SK-N-SH (cell line): ENCODE measurements at regions not wholly inside any gene's neighbourhood (a gene's known extent, or its start where the extent isn't known, plus 50 kb on each side); places are given as distances from the start of the nearest gene placed in this dataset.
A peak's percentile ranks its signal among the peaks of the same experiment; 100 is the strongest.

Source experiments
- CTCF ChIA-PET: fragments of 300-600, 350-600 bp; formaldehyde crosslinking; extraction: SDS; loops from one replicate; lab custom pipeline; 2021; lab: Yijun Ruan, JAX
- POLR2A ChIA-PET: fragments of 350-600 bp; sonication (Branson Sonifier 250); formaldehyde crosslinking; extraction: SDS; loops from one replicate; lab custom pipeline; 2020; ENCODE audit warnings: antibody characterized with exemption, inconsistent platforms; lab: Yijun Ruan, JAX
- DNase-seq: peaks from one replicate; pipeline ENCODE4 v3.0.0; 2012
- H2AFZ ChIP-seq: fragments of 200-600 bp; sonication (generic); 2 replicates; pipeline ENCODE4 v1.8.1; 2016; ENCODE audit warnings: antibody characterized with exemption, mild to moderate bottlenecking, low read depth
- H3F3A ChIP-seq: fragments of 200-600 bp; sonication (generic); replicated peaks from 2 replicates; pipeline ENCODE3; 2016; ENCODE audit warnings: antibody characterized with exemption, mild to moderate bottlenecking; ENCODE audit not compliant: insufficient read depth
- H3K27ac ChIP-seq, 2 experiments: fragments of 200-500 bp in 1 of 2; fragments of 200-600 bp in 1 of 2; sonication (Bioruptor generic) in 1 of 2; sonication (generic), shearing (Covaris generic) in 1 of 2; 2 replicates each; pipeline versions ENCODE4 v1.5.1 to v1.6.1; 2014 to 2016; ENCODE audit warnings: low read depth in 2 of 2, inconsistent platforms in 1 of 2, low read length in 1 of 2, mild to moderate bottlenecking in 1 of 2, mixed read lengths in 1 of 2
- H3K27me3 ChIP-seq: fragments of 200-600 bp; sonication (generic), shearing (Covaris generic); 2 replicates; pipeline ENCODE4 v1.6.1; 2016; ENCODE audit warnings: mixed run types; ENCODE audit not compliant: insufficient read depth
- H3K36me3 ChIP-seq, 2 experiments: fragments of 200-500 bp in 1 of 2; fragments of 200-600 bp in 1 of 2; sonication (Bioruptor generic) in 1 of 2; sonication (generic) in 1 of 2; replicated peaks in 1 of 2; 2 replicates each; pipeline versions ENCODE3 to v1.5.1; 2014 to 2016; ENCODE audit warnings: low read length in 1 of 2, mild to moderate bottlenecking in 1 of 2; ENCODE audit not compliant: insufficient read depth in 2 of 2, control insufficient read depth in 1 of 2
- H3K4me1 ChIP-seq, 2 experiments: fragments of 200-500 bp in 1 of 2; fragments of 200-600 bp in 1 of 2; sonication (Bioruptor generic) in 1 of 2; sonication (generic), shearing (Covaris generic) in 1 of 2; 2 replicates each; pipeline versions ENCODE4 v1.5.1 to v1.6.1; 2014 to 2016; ENCODE audit warnings: low read depth in 1 of 2, low read length in 1 of 2, mixed run types in 1 of 2; ENCODE audit not compliant: insufficient read depth in 2 of 2, control insufficient read depth in 1 of 2
- H3K4me2 ChIP-seq: fragments of 200-600 bp; sonication (generic), shearing (Covaris generic); 2 replicates; pipeline ENCODE4 v1.6.1; 2017; ENCODE audit warnings: mixed run types
- H3K4me3 ChIP-seq, 2 experiments: fragments of 200-500 bp in 1 of 2; fragments of 200-600 bp in 1 of 2; sonication (Bioruptor generic) in 1 of 2; sonication (generic), shearing (Covaris generic) in 1 of 2; 2 replicates each; pipeline versions ENCODE4 v1.5.1 to v1.8.1; 2014 to 2016; ENCODE audit warnings: low read depth in 2 of 2, inconsistent platforms in 1 of 2, low read length in 1 of 2, mild to moderate bottlenecking in 1 of 2, mixed read lengths in 1 of 2, moderate library complexity in 1 of 2
- H3K79me2 ChIP-seq: fragments of 200-600 bp; sonication (generic); 2 replicates; pipeline ENCODE4 v1.8.1; 2017; ENCODE audit warnings: mild to moderate bottlenecking; ENCODE audit not compliant: insufficient read depth
- H3K9ac ChIP-seq: fragments of 200-600 bp; sonication (generic); 2 replicates; pipeline ENCODE4 v1.6.1; 2017; ENCODE audit warnings: mixed run types
- H3K9me2 ChIP-seq: fragments of 200-600 bp; sonication (generic); 2 replicates; pipeline ENCODE4 v1.6.1; 2017; ENCODE audit warnings: mixed run types
- H3K9me3 ChIP-seq: fragments of 200-600 bp; sonication (generic); 2 replicates; pipeline ENCODE4 v1.6.1; 2017; ENCODE audit warnings: mixed run types, mild to moderate bottlenecking, moderate library complexity
- H4K20me1 ChIP-seq: fragments of 200-600 bp; sonication (generic); 2 replicates; pipeline ENCODE4 v1.6.1; 2017; ENCODE audit warnings: mild to moderate bottlenecking, mixed run types; ENCODE audit not compliant: insufficient read depth
- CHD2 ChIP-seq: fragments of 150-350 bp; IDR thresholded peaks from 2 replicates; pipeline ENCODE4 v1.6.1; 2018; ENCODE audit warnings: low read length; ENCODE audit not compliant: partially characterized antibody
- CTCF ChIP-seq: fragments of 200-600 bp; sonication (generic); IDR thresholded peaks from 2 replicates; pipeline ENCODE4 v1.6.1; 2017; ENCODE audit warnings: antibody characterized with exemption, mild to moderate bottlenecking, moderate library complexity
- ELF1 ChIP-seq: IDR thresholded peaks from 2 replicates; pipeline ENCODE4 v1.4.0; 2012
- EP300 ChIP-seq, 2 experiments: IDR thresholded peaks; 2 replicates each; pipeline versions ENCODE4 v1.4.0 to v1.6.1; 2012; ENCODE audit warnings: borderline replicate concordance in 1 of 2, low read depth in 1 of 2, low read length in 1 of 2
- FOXJ3 ChIP-seq: sonication (generic); formaldehyde crosslinking; IDR thresholded peaks from 2 replicates; pipeline ENCODE4 v1.5.1; 2020; ENCODE audit warnings: mild to moderate bottlenecking, missing genetic modification reagents
- JUND ChIP-seq: IDR thresholded peaks from 2 replicates; pipeline ENCODE4 v1.4.0; 2012
- MAX ChIP-seq: IDR thresholded peaks from 2 replicates; pipeline ENCODE4 v1.4.0; 2012; ENCODE audit warnings: low read depth
- MEF2A ChIP-seq: IDR thresholded peaks from 2 replicates; pipeline ENCODE4 v1.4.0; 2012; ENCODE audit warnings: low read depth, borderline replicate concordance
- MXI1 ChIP-seq: IDR thresholded peaks from 2 replicates; pipeline ENCODE4 v1.6.1; 2012; ENCODE audit warnings: mild to moderate bottlenecking, low read depth, low read length, improper control_type of control experiment
- NRF1 ChIP-seq: IDR thresholded peaks from 2 replicates; pipeline ENCODE4 v1.6.1; 2012; ENCODE audit warnings: low read depth, mild to moderate bottlenecking, low read length
- POLR2AphosphoS5 ChIP-seq: IDR thresholded peaks from 2 replicates; pipeline ENCODE4 v1.6.1; 2012; ENCODE audit warnings: low read depth, low read length
- RAD21 ChIP-seq: IDR thresholded peaks from 2 replicates; pipeline ENCODE4 v1.6.1; 2012; ENCODE audit warnings: mild to moderate bottlenecking, low read length
- RCOR1 ChIP-seq: fragments of 150-350 bp; IDR thresholded peaks from 2 replicates; pipeline ENCODE4 v1.6.1; 2017; ENCODE audit warnings: antibody characterized with exemption, low read length
- REST ChIP-seq: IDR thresholded peaks from 2 replicates; pipeline ENCODE4 v1.6.1; 2012; ENCODE audit warnings: mild to moderate bottlenecking, low read depth, low read length, moderate library complexity
- RFX5 ChIP-seq: IDR thresholded peaks from 2 replicates; pipeline ENCODE4 v1.6.1; 2012; ENCODE audit warnings: mild to moderate bottlenecking, improper control_type of control experiment, low read length
- RXRA ChIP-seq: IDR thresholded peaks from 2 replicates; pipeline ENCODE4 v1.4.0; 2012; ENCODE audit warnings: low read depth, mild to moderate bottlenecking, borderline replicate concordance
- SMC3 ChIP-seq: IDR thresholded peaks from 2 replicates; pipeline ENCODE4 v1.6.1; 2012; ENCODE audit warnings: low read depth, low read length, improper control_type of control experiment
- TAF1 ChIP-seq: IDR thresholded peaks from 2 replicates; pipeline ENCODE4 v1.6.1; 2012; ENCODE audit warnings: low read depth, mild to moderate bottlenecking, low read length, moderate library complexity, borderline replicate concordance
- TCF12 ChIP-seq: IDR thresholded peaks from 2 replicates; pipeline ENCODE4 v1.4.0; 2012
- TEAD4 ChIP-seq: IDR thresholded peaks from 2 replicates; pipeline ENCODE4 v1.4.0; 2012; ENCODE audit warnings: mild to moderate bottlenecking, borderline replicate concordance; ENCODE audit not compliant: insufficient read depth
- WGBS: methylation state at CpG from one replicate; pipeline ENCODE4 v1.1.6; 2017; ENCODE audit warnings: low lambda C conversion rate; 5-methylcytosine and 5-hydroxymethylcytosine counted together
- TF ChIP-seq, protein P1 (sequence below): IDR thresholded peaks from 2 replicates; pipeline ENCODE4; 2012
- TF ChIP-seq, protein P2 (sequence below): IDR thresholded peaks from 2 replicates; pipeline ENCODE4 v1.4.0; 2012; ENCODE audit warnings: low read depth, borderline replicate concordance

- DNase-seq: no peak
- Histone ChIP-seq H3K9ac (no peak overlapping the region), H3K9me3 (no peaks in the 10 kb centered on the region), H3K9me2 (no peaks in the 10 kb centered on the region), H2AFZ (no peak overlapping the region), H4K20me1 (no peaks in the 10 kb centered on the region), H3K79me2 (no peaks in the 10 kb centered on the region), H3K4me2 (no peak overlapping the region), H3K27ac (no peak overlapping the region), H3K4me1 (peaks cover 0 to 16% of the 10 kb centered on the region in 2 experiments; a peak in 1 of 4 replicates), H3F3A (no peaks in the 10 kb centered on the region), H3K36me3 (no peaks in the 10 kb centered on the region), H3K4me3 (no peak overlapping the region), H3K27me3 (no peaks in the 10 kb centered on the region)
- CTCF ChIA-PET: no interaction called here
- 19% methylated on average over 3 of the region's 3 CpGs for WGBS
- TF ChIP-seq CHD2 (no peak), JUND (no peak), TAF1 (no peak), RAD21 (no peak), MEF2A (no peak), EP300 (IDR thresholded peaks at IDR 0.05; ENCODE audit: borderline replicate concordance in 1 of 2, low read depth in 1 of 2, low read length in 1 of 2) (no peak), MXI1 (no peak), TEAD4 (no peak), RXRA (no peak), MAX (no peak), ELF1 (no peak), RFX5 (no peak), POLR2AphosphoS5 (no peak)
- TF ChIP-seq, protein P1, sequence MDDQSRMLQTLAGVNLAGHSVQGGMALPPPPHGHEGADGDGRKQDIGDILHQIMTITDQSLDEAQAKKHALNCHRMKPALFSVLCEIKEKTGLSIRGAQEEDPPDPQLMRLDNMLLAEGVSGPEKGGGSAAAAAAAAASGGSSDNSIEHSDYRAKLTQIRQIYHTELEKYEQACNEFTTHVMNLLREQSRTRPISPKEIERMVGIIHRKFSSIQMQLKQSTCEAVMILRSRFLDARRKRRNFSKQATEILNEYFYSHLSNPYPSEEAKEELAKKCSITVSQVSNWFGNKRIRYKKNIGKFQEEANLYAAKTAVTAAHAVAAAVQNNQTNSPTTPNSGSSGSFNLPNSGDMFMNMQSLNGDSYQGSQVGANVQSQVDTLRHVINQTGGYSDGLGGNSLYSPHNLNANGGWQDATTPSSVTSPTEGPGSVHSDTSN: no peak
- POLR2A ChIA-PET: no interaction called here
Observed at GRCh38 chr22:49697047-49697446, 130.6 kb downstream of the BRD1 start.

- H3K79me2 ChIP-seq: no peaks in the 10 kb centered on the region
- H3K27ac ChIP-seq: peak overlapping the region in 1 of 2 experiments; percentile 36; a peak in 1 of 4 replicates
- H4K20me1 ChIP-seq: no peaks in the 10 kb centered on the region
- peaks cover 0 to 16% of the 10 kb centered on the region in 2 experiments; a peak in 1 of 4 replicates for H3K4me1 ChIP-seq
- no peak overlapping the region for H3K4me2 ChIP-seq
- no peak overlapping the region for H2AFZ ChIP-seq
- POLR2A ChIA-PET: no interaction called here
- H3K27me3 ChIP-seq: no peaks in the 10 kb centered on the region
- 25% methylated on average over 7 of the region's 9 CpGs for WGBS
- H3K4me3 ChIP-seq: no peak overlapping the region
- no peaks in the 10 kb centered on the region for H3K9me2 ChIP-seq
- no peaks in the 10 kb centered on the region for H3F3A ChIP-seq
- H3K9me3 ChIP-seq: no peaks in the 10 kb centered on the region
- CTCF ChIA-PET: interaction anchor here (0.9 to 1.4 kb wide), 3 partner anchors 9 to 62 kb away, joined by 3 to 5 read pairs (median 3); no protein-coding TSS in a partner anchor
- no peak overlapping the region for H3K9ac ChIP-seq
- DNase-seq: no peak
- H3K36me3 ChIP-seq: no peaks in the 10 kb centered on the region
- TF ChIP-seq NRF1: no peak
- TF ChIP-seq SMC3: no peak
- no peak for TF ChIP-seq RXRA
- no peak for TF ChIP-seq REST
- TF ChIP-seq CHD2: no peak
- TF ChIP-seq, protein P2, sequence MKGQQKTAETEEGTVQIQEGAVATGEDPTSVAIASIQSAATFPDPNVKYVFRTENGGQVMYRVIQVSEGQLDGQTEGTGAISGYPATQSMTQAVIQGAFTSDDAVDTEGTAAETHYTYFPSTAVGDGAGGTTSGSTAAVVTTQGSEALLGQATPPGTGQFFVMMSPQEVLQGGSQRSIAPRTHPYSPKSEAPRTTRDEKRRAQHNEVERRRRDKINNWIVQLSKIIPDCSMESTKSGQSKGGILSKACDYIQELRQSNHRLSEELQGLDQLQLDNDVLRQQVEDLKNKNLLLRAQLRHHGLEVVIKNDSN: no peak
- no peak for TF ChIP-seq EP300 (IDR thresholded peaks at IDR 0.05; ENCODE audit: borderline replicate concordance in 1 of 2, low read depth in 1 of 2, low read length in 1 of 2)
- no peak for TF ChIP-seq RCOR1
- no peak for TF ChIP-seq CTCF
- TF ChIP-seq TCF12: no peak
- no peak for TF ChIP-seq FOXJ3 (CRISPR knock-in tag)
Observed at GRCh38 chr22:49694462-49695260, 133.0 kb downstream of the BRD1 start.
